ENCODE measurements at regions not wholly inside any gene's neighbourhood (a gene's known extent, or its start where the extent isn't known, plus 50 kb on each side); places are given as distances from the start of the nearest gene placed in this dataset.

DNA sequence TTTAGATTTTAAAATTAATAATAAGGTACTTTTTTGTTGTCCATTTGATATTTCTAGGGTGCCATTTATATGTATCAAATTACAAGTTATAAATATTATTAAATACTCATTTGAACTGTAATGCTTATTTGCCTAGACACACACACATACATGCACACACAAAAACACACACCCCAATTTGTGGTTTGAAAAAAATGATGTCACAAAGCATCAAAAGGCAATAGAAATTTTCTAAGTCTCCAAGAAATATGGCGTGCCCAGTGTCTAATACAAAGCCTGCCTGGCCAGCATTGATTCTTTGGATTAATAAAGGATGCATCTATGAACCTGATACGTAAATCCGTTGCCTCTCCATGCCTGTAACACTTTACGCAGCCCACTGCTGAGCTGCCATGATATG lies 252.8 kb upstream of the BLID start:
- Histone ChIP-seq H3K9me3 (no peaks in the 10 kb centered on the region), H3K27me3 (no peaks in the 10 kb centered on the region), H3K36me3 (no peaks in the 10 kb centered on the region), H3K27ac (peak overlapping the region in 1 of 4 donors; percentile 45), H3K4me1 (peaks cover 4 to 29% (median 11%) of the 10 kb centered on the region in 3 donors), H3K4me3 (no peak overlapping the region)
- TF ChIP-seq, protein P1, sequence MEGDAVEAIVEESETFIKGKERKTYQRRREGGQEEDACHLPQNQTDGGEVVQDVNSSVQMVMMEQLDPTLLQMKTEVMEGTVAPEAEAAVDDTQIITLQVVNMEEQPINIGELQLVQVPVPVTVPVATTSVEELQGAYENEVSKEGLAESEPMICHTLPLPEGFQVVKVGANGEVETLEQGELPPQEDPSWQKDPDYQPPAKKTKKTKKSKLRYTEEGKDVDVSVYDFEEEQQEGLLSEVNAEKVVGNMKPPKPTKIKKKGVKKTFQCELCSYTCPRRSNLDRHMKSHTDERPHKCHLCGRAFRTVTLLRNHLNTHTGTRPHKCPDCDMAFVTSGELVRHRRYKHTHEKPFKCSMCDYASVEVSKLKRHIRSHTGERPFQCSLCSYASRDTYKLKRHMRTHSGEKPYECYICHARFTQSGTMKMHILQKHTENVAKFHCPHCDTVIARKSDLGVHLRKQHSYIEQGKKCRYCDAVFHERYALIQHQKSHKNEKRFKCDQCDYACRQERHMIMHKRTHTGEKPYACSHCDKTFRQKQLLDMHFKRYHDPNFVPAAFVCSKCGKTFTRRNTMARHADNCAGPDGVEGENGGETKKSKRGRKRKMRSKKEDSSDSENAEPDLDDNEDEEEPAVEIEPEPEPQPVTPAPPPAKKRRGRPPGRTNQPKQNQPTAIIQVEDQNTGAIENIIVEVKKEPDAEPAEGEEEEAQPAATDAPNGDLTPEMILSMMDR (IDR thresholded peaks at IDR 0.05) = no peak
- TF ChIP-seq POLR2AphosphoS5 (IDR thresholded peaks at IDR 0.05) (no peak), POLR2A (IDR thresholded peaks at IDR 0.05) (no peak), EP300 (IDR thresholded peaks at IDR 0.05) (no peak)
- ATAC-seq = no peak
- 95 to 97% methylated on average over 4 of the region's 4 CpGs for WGBS, 2 donors (ENCODE audit: low coverage in 1 of 2)

DNA sequence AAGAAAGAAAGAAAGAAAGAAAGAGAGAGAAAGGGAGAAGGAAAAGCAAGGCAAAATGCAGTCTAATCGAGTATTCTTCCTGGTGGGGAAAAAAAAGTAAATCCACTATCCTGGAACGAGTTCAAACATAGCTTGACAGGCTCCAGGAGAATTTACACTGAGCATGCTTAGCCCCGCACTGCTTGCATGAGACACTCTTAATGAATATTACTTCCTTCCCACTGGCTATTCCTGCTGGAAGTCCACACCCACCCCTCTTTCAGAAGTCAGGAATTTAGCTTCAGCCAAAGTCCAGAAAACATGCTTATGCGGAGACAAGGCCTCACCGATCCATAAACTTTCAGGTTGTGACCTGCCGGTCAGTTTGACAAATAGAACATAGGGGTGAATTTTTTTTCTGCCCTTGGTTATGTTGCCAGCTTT lies 251.8 kb upstream of the BLID start:
- H3K4me1 ChIP-seq = peaks cover 4 to 29% (median 11%) of the 10 kb centered on the region in 3 donors
- H3K27ac ChIP-seq = peak overlapping the region; percentile 29 to 65 (median 49)
- peak; percentile 79 for ATAC-seq
- no peaks in the 10 kb centered on the region for H3K27me3 ChIP-seq
- no peaks in the 10 kb centered on the region for H3K9me3 ChIP-seq
- peak overlapping the region in 1 of 2 donors; percentile 9 for H3K4me3 ChIP-seq
- 6 to 13% methylated on average over 6 of the region's 6 CpGs for WGBS, 2 donors (ENCODE audit: low coverage in 1 of 2)
- TF ChIP-seq EP300 (IDR thresholded peaks at IDR 0.05) (no peak), POLR2AphosphoS5 (IDR thresholded peaks at IDR 0.05) (peak; percentile 49)
- H3K36me3 ChIP-seq = no peaks in the 10 kb centered on the region

DNA sequence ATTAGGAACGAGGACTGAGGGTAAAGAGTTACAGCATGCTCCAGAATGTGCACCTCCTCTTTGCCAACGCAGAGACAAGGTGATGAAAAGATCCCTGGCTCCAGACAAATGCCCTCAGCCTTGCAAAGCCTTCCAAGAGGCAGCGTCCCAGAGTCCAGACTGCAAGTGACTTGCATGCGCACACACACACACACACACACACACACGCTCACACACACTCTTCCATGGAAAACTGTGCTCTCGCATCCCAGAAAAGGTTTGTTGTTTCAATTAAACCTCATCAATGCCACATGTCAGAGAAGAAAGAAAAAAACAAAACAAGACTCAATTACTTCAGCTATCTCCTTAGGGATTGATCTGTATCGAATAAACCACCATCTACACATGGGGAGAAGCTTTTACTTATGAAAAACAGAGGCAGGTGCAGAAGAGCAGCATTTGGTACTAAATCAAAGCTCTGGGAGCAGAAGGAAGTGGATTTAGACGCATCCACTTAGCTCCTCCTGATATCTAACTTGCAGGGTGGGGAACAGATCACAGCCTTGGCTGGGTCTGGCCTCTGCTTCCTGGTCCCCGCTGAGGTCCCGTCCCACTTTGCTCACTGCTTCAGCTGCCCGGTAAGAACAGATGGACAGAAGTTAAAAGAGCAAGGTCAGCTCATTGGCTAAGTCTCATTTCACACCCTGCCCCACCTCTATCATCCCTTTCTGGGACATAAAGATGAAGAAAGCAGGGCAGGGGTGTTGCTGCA lies 249.8 kb upstream of the BLID start:
- TF ChIP-seq, protein P1 (IDR thresholded peaks at IDR 0.05) = no peak
- no peak for TF ChIP-seq POLR2AphosphoS5 (IDR thresholded peaks at IDR 0.05)
- H3K4me1 ChIP-seq = peaks cover 4 to 29% (median 11%) of the 10 kb centered on the region in 3 donors
- no peak for ATAC-seq
- no peaks in the 10 kb centered on the region for H3K27me3 ChIP-seq
- no peaks in the 10 kb centered on the region for H3K9me3 ChIP-seq
- WGBS, 2 donors (ENCODE audit: low coverage in 1 of 2) = 62 to 67% methylated on average over 10 of the region's 11 CpGs
- peak overlapping the region in 1 of 2 donors; percentile 9 for H3K4me3 ChIP-seq
- H3K36me3 ChIP-seq = no peaks in the 10 kb centered on the region
- H3K27ac ChIP-seq = peak overlapping the region in 1 of 4 donors; percentile 3

DNA sequence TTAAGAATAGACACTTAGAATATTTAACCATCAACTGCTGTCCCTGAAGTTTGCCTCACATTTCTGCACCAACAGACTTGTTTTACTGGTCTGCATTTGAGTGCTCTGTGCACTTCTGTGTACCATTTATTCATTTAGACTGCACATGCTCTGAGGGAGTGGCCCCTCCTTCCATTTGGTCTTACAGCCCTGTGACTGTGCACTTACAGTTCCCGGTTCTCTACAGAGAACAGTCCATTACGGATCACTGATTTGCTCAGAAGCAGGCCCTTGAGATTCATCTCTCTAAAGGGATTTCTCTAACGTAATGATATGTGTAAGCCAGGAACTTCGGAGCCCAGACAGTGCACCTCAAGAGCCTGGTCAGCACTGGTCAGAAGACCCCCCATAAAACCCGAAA lies 247.3 kb upstream of the BLID start:
- 73 to 92% methylated on average over 5 of the region's 5 CpGs for WGBS, 2 donors (ENCODE audit: low coverage in 1 of 2)
- Histone ChIP-seq H3K27me3 (peaks cover 11% of the 10 kb centered on the region), H3K4me3 (no peak overlapping the region), H3K27ac (no peak overlapping the region), H3K4me1 (peaks cover 3 to 28% (median 11%) of the 10 kb centered on the region in 3 donors), H3K9me3 (no peaks in the 10 kb centered on the region), H3K36me3 (no peaks in the 10 kb centered on the region)
- no peak for ATAC-seq
- no peak for TF ChIP-seq POLR2A (IDR thresholded peaks at IDR 0.05)
- TF ChIP-seq EP300 (IDR thresholded peaks at IDR 0.05) = no peak
- TF ChIP-seq POLR2AphosphoS5 (IDR thresholded peaks at IDR 0.05) = no peak
- TF ChIP-seq, protein P1 (IDR thresholded peaks at IDR 0.05) = no peak

DNA sequence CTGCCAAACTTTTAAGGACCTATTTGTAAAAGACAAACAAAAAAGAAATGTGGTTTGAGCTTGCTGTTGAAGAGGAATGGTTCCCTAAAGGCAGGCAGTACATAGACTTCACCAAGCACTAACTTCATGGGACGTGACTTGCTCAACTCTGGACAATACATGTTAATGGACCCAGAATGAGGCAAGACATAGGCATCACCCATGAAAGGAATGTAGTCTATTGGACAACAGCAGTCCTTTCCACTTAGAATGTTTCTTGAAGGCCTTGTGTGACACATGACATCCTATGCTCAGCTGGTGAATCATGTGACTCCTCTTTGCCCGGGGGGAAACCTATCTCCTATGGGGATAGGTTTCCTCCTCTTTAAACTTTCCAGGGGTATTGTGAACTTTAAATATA lies 246.4 kb upstream of the BLID start:
- Histone ChIP-seq H3K9me3 (no peaks in the 10 kb centered on the region), H3K4me1 (peaks cover 0 to 19% (median 3%) of the 10 kb centered on the region in 3 donors), H3K27me3 (peaks cover 11% of the 10 kb centered on the region), H3K36me3 (no peaks in the 10 kb centered on the region), H3K27ac (no peak overlapping the region), H3K4me3 (no peak overlapping the region)
- TF ChIP-seq EP300 (IDR thresholded peaks at IDR 0.05) (no peak), POLR2AphosphoS5 (IDR thresholded peaks at IDR 0.05) (no peak), POLR2A (IDR thresholded peaks at IDR 0.05) (no peak)
- TF ChIP-seq, protein P1 (IDR thresholded peaks at IDR 0.05) = no peak
- 85 to 90% methylated on average over 2 of the region's 2 CpGs for WGBS, 2 donors (ENCODE audit: low coverage in 1 of 2)
- ATAC-seq = no peak
